LoVo (cell line): ENCODE measurements at regions not wholly inside any gene's neighbourhood (a gene's known extent, or its start where the extent isn't known, plus 50 kb on each side); places are given as distances from the start of the nearest gene placed in this dataset.

Source experiments
- DNase-seq: peaks from one replicate; pipeline ENCODE4 v3.0.0-alpha.2; 2016; ENCODE audit warnings: low spot score

DNA sequence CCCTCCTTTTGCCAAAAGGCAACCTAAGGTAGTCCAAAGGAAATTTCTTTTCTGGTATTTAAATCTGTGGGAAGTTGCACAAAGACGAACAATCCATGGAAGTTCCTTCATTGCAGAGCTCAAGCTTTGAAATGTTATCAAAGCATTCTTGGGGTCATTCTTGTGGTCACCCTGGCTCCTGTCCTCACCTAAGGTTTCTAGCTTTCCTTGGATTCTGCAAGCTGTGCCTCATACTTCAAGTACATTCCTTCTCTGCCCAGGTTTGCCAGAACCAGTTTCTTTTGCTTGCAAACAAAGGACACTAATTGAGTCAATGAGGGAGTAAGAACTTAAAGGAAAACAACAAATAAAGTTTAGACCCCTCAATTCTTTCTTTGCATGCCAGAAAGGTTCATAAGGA is 329.8 kb upstream of the PDZRN3 start:
- DNase-seq = no peak

DNA sequence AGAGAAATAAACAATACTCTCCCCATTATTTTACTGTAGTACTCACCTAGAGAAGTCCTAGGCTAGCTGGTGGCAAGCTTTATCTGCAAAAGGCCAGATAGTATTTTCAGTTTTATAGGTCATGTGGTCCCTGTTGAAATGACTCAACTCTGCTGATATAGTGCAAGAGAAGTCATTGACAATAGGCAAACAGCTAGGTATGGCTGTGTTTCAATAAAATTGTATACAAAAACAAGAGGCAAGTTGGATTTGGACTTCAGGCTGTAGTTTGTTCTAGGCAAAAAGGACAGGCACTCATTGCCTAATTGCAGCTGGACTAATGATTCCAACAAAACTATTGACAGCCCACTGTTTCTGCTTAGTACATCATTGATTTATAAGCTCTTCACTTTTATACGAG is 328.0 kb upstream of the PDZRN3 start:
- no peak for DNase-seq

DNA sequence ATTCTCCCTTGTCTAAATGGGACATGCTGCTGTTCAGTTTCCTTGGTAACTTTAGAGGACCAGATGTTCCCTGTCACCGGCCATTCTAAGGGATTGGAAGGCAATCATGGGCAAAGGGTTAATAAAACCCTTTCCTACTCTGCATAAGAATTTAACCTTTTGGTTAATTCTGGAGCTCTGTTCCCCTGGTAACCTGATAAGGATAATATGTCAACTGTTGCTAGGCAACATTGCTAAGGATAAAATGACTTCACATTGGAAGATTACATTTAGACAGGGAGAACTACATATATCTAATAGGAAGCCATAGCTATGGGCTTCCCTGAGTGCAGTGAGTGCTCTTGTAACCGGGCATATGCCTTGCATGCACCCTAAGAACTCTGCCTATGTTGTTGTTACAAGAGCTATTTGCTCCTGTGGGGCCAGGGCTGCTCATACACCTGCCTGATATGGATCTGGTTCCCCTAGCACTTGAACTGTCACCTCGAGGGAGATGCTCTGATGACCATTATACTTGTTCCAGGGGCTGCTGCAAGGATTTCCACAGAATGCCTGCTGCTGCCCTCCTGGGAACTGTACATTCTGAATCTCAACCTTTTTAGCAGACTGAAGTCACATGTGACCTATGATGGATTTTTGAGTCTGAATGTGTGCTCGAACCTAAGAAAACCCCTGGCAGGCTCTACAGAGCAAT is 326.3 kb upstream of the PDZRN3 start:
- DNase-seq = no peak

DNA sequence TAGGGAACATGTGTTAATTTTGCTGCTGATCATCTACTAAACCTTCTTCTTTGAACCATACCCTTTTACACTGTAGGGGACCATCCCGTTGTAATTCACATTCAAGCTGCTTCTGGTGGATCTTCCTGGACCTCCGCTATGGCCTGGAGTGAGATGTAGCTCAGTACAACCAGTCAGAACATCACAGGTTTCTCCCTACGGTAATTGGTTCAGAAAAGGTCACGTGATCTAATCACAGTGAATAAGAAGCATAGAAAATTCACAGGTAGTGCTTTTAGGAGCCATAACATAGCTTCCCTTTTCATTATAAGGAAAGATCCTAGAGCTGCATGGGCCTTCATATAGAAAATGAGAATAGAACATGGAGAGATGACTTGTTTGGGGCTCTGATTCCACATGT is 320.8 kb upstream of the PDZRN3 start:
- DNase-seq = no peak

DNA sequence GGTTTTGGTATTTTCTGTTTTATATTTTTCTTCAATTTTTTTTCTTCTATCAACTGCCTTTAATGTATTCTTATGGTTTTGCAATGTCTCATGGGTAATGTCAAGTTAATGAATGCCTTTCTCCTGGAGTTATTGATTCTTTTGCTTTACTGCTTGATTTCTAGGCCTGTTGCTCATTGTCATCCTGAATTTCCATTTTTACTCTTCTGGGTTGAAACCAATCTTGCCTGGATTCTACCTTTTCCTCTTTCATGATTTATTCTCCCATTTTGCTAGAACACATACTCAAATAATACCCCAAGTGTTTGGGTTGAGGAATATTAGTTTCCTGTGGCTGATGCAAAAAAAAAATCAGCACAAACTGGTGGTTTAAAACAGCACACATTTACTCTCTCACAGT is 315.2 kb upstream of the PDZRN3 start:
- no peak for DNase-seq

DNA sequence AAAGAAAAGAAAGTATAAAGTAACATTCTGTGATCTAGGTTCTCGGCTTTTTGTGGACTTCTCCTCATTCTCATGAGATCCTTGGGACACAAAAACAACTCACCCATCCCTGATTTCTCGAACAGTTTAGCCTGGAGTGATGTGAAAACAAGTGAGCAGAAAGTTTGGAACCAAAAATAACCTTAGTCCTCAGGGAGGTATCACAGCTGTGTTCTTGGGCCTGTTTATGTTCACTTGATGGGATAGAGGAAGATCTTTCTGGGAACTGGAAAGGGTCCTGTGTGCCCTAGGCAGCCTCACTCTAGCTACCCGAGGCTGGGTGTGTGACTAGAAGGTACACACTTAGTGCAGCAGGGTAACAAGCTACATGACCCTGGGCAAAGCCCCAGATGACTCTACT is 308.8 kb upstream of the PDZRN3 start:
- DNase-seq = no peak

DNA sequence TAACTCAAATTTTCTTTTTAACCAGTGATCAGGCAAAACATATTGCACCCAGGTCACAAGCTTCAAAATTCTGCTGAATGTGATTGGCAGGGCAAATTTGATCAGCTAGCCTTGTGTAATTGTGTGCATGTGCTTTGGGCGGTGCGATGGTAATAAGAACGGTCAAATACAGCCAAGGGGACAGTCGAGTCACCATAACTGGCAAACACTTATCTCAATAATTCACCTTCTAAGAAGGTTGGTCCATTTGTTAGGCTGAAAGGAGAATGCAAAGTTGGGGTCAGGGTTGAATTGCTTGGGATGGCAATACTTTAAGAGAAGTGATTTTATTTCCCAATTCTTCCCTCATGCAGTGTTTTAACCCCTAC is 302.4 kb upstream of the PDZRN3 start:
- DNase-seq = no peak

DNA sequence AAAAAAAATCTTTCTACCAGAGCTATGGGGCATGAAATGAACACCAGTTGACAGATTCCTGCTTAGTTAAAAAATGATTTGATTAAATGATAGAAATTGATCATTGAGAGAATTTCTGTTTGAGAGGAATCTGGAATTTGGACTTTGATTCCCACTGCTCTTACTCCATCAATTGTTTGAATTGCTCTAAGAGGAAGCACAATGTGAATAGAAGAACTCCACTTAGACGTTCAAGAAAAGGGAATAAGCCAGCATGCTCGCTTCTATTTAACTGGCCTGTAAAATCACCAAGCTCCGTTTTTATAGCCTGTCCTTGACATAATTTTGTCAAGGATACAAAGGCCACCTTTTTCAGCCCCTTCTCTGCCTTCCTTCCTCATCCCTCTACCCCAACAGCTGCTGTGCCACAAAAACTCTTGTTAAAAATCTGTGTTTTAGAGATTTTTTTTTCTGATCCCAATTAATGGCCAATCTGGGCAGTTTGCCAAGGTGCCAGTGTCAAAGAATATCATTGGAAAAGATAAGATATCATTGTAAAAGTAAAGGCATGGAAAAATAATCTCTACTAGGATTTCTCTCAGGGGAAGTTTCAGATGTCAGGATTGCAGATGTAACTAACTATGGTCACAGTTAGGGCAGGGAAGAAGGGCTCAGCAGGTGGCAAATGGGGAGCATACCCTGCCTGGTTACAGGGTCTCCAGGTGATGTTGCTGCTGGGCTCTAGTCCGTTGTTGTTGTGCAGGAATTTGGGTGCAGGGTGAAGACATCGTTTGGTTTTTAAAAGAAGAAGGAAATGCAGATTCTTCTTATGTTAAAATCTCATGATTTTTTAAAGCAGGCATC is 301.8 kb upstream of the PDZRN3 start:
- no peak for DNase-seq

DNA sequence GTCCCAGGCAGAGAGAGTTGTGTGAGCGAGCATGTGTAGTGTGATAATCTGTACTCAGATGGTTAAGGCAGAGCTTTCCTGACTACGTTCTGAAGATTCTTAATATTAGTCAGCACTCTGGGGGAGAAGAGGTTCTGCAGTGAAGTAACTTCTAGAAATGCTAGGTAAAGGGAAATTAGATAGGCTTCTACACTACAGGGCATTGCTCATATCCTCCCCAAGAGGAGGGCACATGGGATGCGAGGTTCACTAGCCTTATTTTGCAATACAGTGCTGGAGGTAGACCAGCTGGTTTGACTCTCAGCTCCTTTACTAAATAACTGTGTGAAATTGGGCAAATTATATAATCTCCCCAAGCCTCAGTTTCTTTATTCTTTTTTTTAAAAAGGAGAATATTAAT is 300.3 kb upstream of the PDZRN3 start:
- DNase-seq = no peak

DNA sequence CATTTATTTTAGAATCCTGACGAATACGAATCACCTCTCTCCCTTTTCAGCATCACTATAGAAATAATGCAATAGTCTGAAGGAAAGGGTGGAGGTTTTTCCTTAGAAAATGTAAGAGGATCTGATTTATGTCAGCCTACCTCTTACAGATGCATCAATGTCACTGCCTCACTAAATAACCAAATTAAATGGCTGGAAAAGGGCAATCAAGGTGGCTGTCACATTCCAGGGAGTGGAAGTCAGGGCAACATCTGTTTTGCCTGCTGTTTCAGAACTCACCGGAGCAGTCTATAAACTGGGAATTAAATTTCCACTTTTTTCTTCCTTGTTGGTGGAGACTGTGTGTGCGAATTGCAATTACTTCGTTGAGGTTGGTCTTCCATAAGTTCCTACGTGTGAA is 299.3 kb upstream of the PDZRN3 start:
- DNase-seq = no peak

DNA sequence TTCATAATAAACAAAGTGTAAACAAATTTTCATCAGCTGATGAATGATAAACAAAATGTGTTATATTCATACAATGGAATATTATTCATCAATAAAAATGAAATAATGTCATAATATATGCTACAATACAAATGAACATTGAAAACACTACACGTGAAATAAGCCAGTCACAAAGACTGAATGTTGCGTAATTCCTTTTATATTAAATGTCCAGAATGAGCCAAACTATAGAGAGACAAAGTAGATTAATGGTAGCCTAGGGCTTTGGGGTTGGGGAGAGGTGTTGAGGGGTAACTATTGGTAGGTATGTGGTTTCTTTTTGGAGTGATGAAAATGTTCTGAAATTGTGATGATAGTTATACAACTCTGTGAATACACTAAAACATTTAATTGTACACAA is 292.9 kb upstream of the PDZRN3 start:
- DNase-seq = no peak

DNA sequence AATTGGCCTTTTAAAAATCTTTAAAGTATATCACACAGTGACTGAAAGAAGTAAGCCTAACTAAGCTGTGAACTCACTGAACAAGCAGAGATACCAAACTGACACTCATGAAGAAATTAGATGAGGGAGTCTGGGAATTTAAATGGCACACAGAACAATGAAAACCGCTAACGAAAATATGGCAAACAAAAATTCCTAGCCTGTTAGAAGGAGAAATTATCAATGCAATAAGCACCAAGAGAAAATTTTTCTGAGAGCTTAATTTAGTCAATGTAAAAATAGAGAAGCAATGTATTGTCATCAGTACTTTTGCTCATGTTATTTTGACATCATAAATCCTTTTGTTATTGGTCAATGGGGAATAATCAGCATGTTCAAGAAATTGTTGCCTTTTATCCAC is 291.1 kb upstream of the PDZRN3 start:
- no peak for DNase-seq

DNA sequence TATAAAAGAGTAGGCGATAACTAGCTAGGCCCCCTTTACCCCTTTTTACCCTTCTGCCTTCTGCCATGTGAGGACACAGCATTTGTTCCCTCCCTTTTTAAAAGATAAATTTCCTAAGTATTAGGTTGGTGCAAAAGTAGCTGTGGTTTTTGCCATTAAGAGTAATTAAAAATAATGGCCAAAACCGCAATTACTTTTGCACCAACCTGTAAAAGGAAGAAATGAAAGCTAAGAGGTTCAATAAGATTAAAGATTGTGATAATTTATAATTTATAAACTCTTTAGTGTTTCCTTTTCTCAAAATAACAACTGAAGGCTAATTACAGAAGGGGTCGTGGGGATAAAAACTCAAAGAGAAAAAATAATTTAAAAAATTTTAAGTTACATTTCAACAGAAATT is 283.5 kb upstream of the PDZRN3 start:
- no peak for DNase-seq

DNA sequence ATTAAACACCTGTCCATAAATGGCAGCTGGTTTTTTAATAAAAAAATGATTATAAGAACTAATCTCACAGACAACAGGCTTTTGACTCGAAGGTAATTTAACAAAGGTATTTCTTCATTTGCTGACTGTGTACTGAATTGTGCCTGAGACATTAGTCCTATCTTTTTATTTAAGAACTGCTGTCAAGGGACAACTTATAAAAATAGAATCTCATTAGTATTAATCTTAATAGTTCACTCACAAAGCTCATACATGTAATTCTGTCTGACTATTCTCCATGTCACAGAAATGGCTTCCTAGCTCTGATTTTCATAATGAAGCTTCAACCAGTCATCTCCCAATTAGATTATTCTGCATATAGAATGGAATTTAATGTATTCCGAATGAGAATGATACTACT is 276.9 kb upstream of the PDZRN3 start:
- DNase-seq = no peak

DNA sequence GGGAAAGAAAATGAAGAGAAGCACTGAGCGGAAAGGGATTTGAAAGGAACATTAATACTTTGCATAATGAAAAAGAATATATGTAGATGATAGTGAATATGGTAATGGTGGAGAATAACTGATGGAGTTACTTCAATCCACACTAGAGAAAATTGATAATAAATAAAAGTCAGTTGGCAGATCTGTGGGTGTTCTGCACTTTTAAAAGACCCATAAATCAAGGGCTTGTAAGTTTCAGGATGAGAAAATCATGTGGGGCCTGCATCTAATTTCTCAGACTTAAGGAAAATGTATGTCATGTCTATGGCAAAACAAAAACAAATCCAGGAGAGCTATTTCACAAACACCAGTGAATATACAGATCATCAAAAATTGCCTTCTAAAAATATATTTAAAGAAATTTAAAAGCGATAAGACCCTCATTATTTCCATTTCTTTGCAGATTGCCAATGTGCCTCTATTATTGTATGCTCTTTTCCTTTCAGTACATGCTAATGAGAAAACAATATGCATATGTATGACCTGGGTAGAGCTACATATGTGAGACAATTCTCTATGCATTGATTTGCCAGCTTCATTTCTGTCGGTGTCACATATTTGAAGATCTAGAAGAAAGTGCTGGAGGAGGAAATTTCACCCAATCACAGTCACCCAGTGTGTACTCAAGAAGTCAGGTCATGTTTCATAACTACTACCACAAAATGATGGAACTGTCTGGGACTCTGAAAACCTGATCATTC is 269.9 kb upstream of the PDZRN3 start:
- no peak for DNase-seq

DNA sequence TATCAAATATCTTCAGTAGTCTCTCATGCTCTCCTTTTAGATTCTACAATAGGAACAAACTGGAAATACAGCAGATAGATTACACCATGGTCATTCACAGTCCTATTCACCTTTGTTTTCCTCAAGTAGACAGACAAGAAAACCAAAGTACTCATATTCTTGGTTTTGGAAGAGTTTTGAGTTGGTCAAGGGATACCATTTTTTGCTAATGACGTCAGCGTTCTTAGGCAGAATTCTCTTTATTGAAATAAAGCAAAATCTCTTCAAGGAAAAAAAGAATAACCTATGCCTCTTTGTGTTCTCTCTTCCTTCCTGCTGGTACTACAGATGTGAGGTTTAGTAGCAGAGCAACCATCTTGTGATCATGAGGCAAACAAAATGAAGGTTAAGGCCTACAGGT is 268.3 kb upstream of the PDZRN3 start:
- no peak for DNase-seq

DNA sequence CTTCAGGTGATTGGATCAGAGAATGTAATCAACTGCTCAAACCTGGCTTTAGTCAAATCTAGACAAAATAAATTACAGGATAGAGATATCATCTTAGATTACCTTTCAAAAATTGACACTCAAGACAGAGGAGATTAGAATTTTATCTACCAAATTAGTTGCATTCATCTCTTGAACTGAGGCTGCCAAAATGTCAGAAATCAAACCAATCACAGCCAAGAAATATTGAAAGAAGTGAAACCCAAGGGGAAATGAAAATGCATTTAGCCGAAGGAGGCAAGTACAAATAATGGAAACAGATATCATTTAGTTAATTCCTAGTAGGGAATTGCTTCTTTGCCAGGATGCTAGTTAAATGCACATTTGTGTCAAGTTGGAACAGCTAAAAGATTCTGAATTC is 261.1 kb upstream of the PDZRN3 start:
- no peak for DNase-seq

DNA sequence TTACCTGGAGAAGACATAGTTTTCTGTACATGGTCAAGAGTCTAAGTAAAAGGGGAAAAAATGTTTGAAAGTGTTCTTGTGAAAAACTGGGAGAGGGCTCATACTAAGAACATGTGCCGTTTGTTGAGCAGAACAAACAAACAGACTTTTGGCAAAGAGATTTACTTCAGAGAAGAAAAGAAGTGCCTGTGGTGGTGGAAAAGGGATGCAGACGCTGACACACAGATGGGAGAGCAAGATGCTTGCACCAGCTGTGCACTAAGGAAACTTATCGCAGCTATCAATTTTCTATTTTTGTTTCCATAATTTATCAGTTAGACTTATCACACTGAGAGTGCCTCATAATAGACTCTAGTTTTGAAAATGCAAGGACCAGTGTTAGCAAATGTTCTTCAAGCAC is 259.6 kb upstream of the PDZRN3 start:
- no peak for DNase-seq

DNA sequence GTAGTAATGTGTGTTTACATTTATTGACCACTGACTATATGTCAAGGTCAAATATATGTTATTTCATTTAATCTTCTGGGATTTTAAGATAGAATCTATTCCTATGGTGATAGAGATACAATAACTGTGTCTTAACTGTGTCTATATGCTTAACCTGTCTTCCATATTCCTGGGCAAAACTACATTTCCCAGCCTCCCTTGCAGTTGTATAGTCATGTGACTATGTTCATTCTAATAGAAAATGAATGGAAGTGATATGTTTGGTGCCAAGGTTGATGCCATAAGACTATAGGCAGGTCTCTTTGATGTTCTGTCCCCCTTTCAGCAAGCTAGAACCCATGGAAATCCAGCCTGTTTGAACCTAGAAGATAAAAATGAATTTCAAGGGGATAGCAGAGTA is 258.8 kb upstream of the PDZRN3 start:
- no peak for DNase-seq

DNA sequence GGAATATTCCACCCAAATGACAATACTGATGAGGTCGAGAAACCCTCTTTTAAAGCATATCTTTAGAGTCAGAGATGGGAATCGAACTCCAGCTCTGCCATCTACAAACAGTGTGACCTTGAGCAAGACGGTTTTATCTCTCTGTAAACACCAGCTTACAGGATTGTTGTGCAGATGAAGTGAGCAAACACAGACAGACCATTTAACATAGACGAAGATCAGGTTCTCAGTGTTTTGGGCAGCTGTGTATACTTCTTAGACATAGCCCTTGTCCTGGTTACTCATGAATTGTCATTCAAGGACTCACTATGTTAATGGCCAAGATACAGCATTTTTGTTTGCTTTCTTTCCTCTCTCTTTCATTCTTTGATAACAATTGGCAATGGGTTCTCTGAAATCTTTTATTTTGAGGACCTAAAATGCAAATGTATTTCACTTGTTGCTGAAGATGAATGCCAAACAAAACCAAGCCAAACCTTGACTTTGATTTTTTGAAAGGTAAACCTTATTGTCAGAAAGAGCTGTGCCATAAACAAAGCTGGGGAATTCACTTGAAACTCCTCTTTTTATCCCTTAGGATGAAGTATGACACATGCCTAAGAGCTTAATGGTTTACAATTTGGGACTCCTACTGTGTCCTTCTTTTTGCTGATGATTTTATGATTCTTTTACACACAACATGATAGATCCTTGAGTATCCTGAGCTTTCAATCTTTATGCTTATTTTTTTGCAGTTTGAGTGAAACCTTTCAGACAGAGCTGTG is 250.0 kb upstream of the PDZRN3 start:
- no peak for DNase-seq

DNA sequence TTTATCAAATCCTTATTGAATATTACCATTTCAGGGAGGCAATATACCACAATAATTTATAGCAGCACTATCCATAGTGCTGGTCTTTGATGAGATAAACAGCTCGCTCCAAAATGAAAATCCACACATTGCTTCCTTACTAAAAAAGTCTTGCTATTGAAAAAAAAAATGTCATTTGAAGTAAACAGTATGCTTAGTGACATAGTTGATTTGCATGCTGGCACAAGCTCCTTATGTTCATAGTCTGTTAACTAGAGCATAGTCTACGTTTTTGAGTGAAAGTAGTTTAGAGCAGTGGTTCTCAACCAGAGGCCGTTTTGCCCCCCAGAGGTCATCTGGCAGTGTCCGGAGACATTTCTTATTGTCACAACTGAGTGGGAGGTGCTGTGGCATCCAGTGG is 249.4 kb upstream of the PDZRN3 start:
- no peak for DNase-seq

DNA sequence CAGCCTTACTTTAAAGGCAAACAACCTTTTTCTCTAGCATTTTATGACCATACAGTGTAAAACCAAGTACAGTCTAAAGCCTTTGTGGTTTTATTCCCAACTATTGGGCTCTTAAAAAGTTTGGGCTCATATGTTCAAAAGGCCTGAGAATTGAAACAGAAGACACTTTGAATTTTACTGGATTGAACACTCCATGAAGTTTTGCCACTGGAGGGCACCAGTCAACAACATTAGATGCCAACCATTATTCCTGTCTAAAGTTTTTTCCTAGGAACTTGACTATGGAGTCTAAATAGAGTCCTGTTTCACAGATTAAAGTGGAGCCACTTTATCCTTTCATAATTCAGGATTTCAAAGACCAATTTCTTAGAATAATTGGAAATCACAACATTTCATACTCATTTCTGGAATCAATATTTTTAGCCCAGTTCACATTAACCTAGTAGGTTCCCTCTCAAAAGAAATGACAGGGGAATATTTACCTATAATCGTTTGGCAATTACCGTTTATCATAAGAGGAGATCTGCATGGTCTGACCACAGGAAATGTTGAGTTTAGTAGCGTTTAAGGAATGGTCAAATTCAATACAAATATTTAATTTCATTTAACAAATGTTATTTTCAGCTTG is 244.1 kb upstream of the PDZRN3 start:
- DNase-seq = peak; percentile 14
